ENCODE measurements at regions not wholly inside any gene's neighbourhood (a gene's known extent, or its start where the extent isn't known, plus 50 kb on each side); places are given as distances from the start of the nearest gene placed in this dataset.
A peak's percentile ranks its signal among the peaks of the same experiment; 100 is the strongest.

GRCh38 chr9:115373710-115374045 is 255.7 kb upstream of the TNC start:
- Histone ChIP-seq H3K23ac (ENCODE audit: low read length) (no peak overlapping the region), H4K8ac (ENCODE audit: low read depth, low read length) (no peak overlapping the region), H2AK5ac (ENCODE audit: low read length) (no peak overlapping the region), H4K5ac (ENCODE audit: low read length) (no peak overlapping the region), H3K79me2 (ENCODE audit: control insufficient read depth, insufficient read depth, low read length) (no peaks in the 10 kb centered on the region), H2BK5ac (ENCODE audit: low read length) (no peak overlapping the region), H3K4me2 (ENCODE audit: low read length) (no peak overlapping the region), H3K4me1 (ENCODE audit: control insufficient read depth, low read depth, low read length) (peaks cover 2% of the 10 kb centered on the region), H3K36me3 (ENCODE audit: control insufficient read depth, insufficient read depth, low read length) (no peaks in the 10 kb centered on the region), H2BK120ac (ENCODE audit: low read depth, low read length) (no peak overlapping the region), H3K4ac (ENCODE audit: low read depth, low read length) (no peak overlapping the region), H2BK15ac (replicated peaks; ENCODE audit: low read depth) (no peak overlapping the region), H3K27ac (ENCODE audit: low read depth, low read length) (no peak overlapping the region), H3K9ac (ENCODE audit: low read length) (no peak overlapping the region), H3K56ac (ENCODE audit: low read length) (no peak overlapping the region), H3K79me1 (ENCODE audit: low read length) (no peaks in the 10 kb centered on the region), H3K18ac (ENCODE audit: low read length) (no peak overlapping the region), H3K27me3 (ENCODE audit: insufficient read depth, low read length, poor library complexity) (no peaks in the 10 kb centered on the region), H3K4me3 (ENCODE audit: low read length) (no peak overlapping the region)
- no peak for DNase-seq

GRCh38 chr9:115374724-115375268 is 256.8 kb upstream of the TNC start:
- no CpG with 5 or more reads among the region's 4 CpGs for WGBS (ENCODE audit: extremely low coverage, insufficient coverage, low lambda C conversion rate)

GRCh38 chr9:115378241-115378640 is 260.3 kb upstream of the TNC start:
- H3K4me1 ChIP-seq (ENCODE audit: control insufficient read depth, low read depth, low read length) = peaks cover 2% of the 10 kb centered on the region

More at GRCh38 chr9:115374724-115375268, 256.8 kb upstream of the TNC start:
- Histone ChIP-seq H3K79me1 (ENCODE audit: low read length) (no peaks in the 10 kb centered on the region), H3K4ac (ENCODE audit: low read depth, low read length) (no peak overlapping the region), H3K56ac (ENCODE audit: low read length) (no peak overlapping the region), H3K36me3 (ENCODE audit: control insufficient read depth, insufficient read depth, low read length) (no peaks in the 10 kb centered on the region), H4K5ac (ENCODE audit: low read length) (no peak overlapping the region), H2BK5ac (ENCODE audit: low read length) (no peak overlapping the region), H3K4me2 (ENCODE audit: low read length) (no peak overlapping the region), H4K8ac (ENCODE audit: low read depth, low read length) (no peak overlapping the region), H3K27ac (ENCODE audit: low read depth, low read length) (no peak overlapping the region), H3K4me3 (ENCODE audit: low read length) (no peak overlapping the region), H3K23ac (ENCODE audit: low read length) (no peak overlapping the region), H3K4me1 (ENCODE audit: control insufficient read depth, low read depth, low read length) (peaks cover 2% of the 10 kb centered on the region), H3K18ac (ENCODE audit: low read length) (peak overlapping the region; percentile 30), H3K79me2 (ENCODE audit: control insufficient read depth, insufficient read depth, low read length) (no peaks in the 10 kb centered on the region), H3K27me3 (ENCODE audit: insufficient read depth, low read length, poor library complexity) (no peaks in the 10 kb centered on the region), H3K9ac (ENCODE audit: low read length) (no peak overlapping the region), H2BK15ac (replicated peaks; ENCODE audit: low read depth) (no peak overlapping the region), H2AK5ac (ENCODE audit: low read length) (no peak overlapping the region), H2BK120ac (ENCODE audit: low read depth, low read length) (no peak overlapping the region)
- no peak for DNase-seq

GRCh38 chr9:115378758-115379157 is 260.8 kb upstream of the TNC start:
- Histone ChIP-seq H3K36me3 (ENCODE audit: control insufficient read depth, insufficient read depth, low read length) (no peaks in the 10 kb centered on the region), H3K79me2 (ENCODE audit: control insufficient read depth, insufficient read depth, low read length) (no peaks in the 10 kb centered on the region), H3K27me3 (ENCODE audit: insufficient read depth, low read length, poor library complexity) (no peaks in the 10 kb centered on the region), H2BK15ac (replicated peaks; ENCODE audit: low read depth) (no peak overlapping the region), H3K79me1 (ENCODE audit: low read length) (no peaks in the 10 kb centered on the region), H3K4ac (ENCODE audit: low read depth, low read length) (no peak overlapping the region), H2BK120ac (ENCODE audit: low read depth, low read length) (no peak overlapping the region), H3K56ac (ENCODE audit: low read length) (no peak overlapping the region), H3K4me2 (ENCODE audit: low read length) (no peak overlapping the region), H3K23ac (ENCODE audit: low read length) (no peak overlapping the region), H2AK5ac (ENCODE audit: low read length) (no peak overlapping the region), H4K5ac (ENCODE audit: low read length) (no peak overlapping the region), H3K27ac (ENCODE audit: low read depth, low read length) (no peak overlapping the region), H3K4me1 (ENCODE audit: control insufficient read depth, low read depth, low read length) (peaks cover 2% of the 10 kb centered on the region), H2BK5ac (ENCODE audit: low read length) (no peak overlapping the region), H3K9ac (ENCODE audit: low read length) (no peak overlapping the region), H3K18ac (ENCODE audit: low read length) (no peak overlapping the region), H3K4me3 (ENCODE audit: low read length) (no peak overlapping the region), H4K8ac (ENCODE audit: low read depth, low read length) (no peak overlapping the region)
- DNase-seq = no peak

More at GRCh38 chr9:115378241-115378640, 260.3 kb upstream of the TNC start:
- Histone ChIP-seq H2BK5ac (ENCODE audit: low read length) (no peak overlapping the region), H3K36me3 (ENCODE audit: control insufficient read depth, insufficient read depth, low read length) (no peaks in the 10 kb centered on the region), H3K4ac (ENCODE audit: low read depth, low read length) (no peak overlapping the region), H4K5ac (ENCODE audit: low read length) (no peak overlapping the region), H3K9ac (ENCODE audit: low read length) (no peak overlapping the region), H3K56ac (ENCODE audit: low read length) (no peak overlapping the region), H3K18ac (ENCODE audit: low read length) (no peak overlapping the region), H3K27ac (ENCODE audit: low read depth, low read length) (no peak overlapping the region), H3K4me3 (ENCODE audit: low read length) (no peak overlapping the region), H3K79me1 (ENCODE audit: low read length) (no peaks in the 10 kb centered on the region), H3K23ac (ENCODE audit: low read length) (no peak overlapping the region), H3K79me2 (ENCODE audit: control insufficient read depth, insufficient read depth, low read length) (no peaks in the 10 kb centered on the region), H4K8ac (ENCODE audit: low read depth, low read length) (no peak overlapping the region), H2AK5ac (ENCODE audit: low read length) (no peak overlapping the region), H2BK15ac (replicated peaks; ENCODE audit: low read depth) (no peak overlapping the region), H2BK120ac (ENCODE audit: low read depth, low read length) (no peak overlapping the region), H3K27me3 (ENCODE audit: insufficient read depth, low read length, poor library complexity) (no peaks in the 10 kb centered on the region), H3K4me2 (ENCODE audit: low read length) (no peak overlapping the region)
- no peak for DNase-seq
- no CpG with 5 or more reads among the region's 3 CpGs for WGBS (ENCODE audit: extremely low coverage, insufficient coverage, low lambda C conversion rate)

- no CpG with 5 or more reads among the region's 3 CpGs for WGBS (ENCODE audit: extremely low coverage, insufficient coverage, low lambda C conversion rate)
- Histone ChIP-seq H3K4ac (ENCODE audit: low read depth, low read length) (no peak overlapping the region), H4K8ac (ENCODE audit: low read depth, low read length) (no peak overlapping the region), H3K4me2 (ENCODE audit: low read length) (no peak overlapping the region), H4K5ac (ENCODE audit: low read length) (no peak overlapping the region), H3K9ac (ENCODE audit: low read length) (no peak overlapping the region), H3K27ac (ENCODE audit: low read depth, low read length) (no peak overlapping the region), H2BK15ac (replicated peaks; ENCODE audit: low read depth) (no peak overlapping the region), H3K79me2 (ENCODE audit: control insufficient read depth, insufficient read depth, low read length) (no peaks in the 10 kb centered on the region), H3K18ac (ENCODE audit: low read length) (no peak overlapping the region), H2AK5ac (ENCODE audit: low read length) (no peak overlapping the region), H3K56ac (ENCODE audit: low read length) (no peak overlapping the region), H2BK120ac (ENCODE audit: low read depth, low read length) (no peak overlapping the region), H3K23ac (ENCODE audit: low read length) (no peak overlapping the region), H2BK5ac (ENCODE audit: low read length) (no peak overlapping the region), H3K4me1 (ENCODE audit: control insufficient read depth, low read depth, low read length) (peaks cover 2% of the 10 kb centered on the region), H3K27me3 (ENCODE audit: insufficient read depth, low read length, poor library complexity) (no peaks in the 10 kb centered on the region), H3K4me3 (ENCODE audit: low read length) (no peak overlapping the region), H3K36me3 (ENCODE audit: control insufficient read depth, insufficient read depth, low read length) (no peaks in the 10 kb centered on the region), H3K79me1 (ENCODE audit: low read length) (no peaks in the 10 kb centered on the region)
- DNase-seq = no peak
Measured at GRCh38 chr9:115379719-115380118, 261.8 kb upstream of the TNC start.

GRCh38 chr9:115382865-115383264 is 264.9 kb upstream of the TNC start:
- Histone ChIP-seq H3K27me3 (ENCODE audit: insufficient read depth, low read length, poor library complexity) (no peaks in the 10 kb centered on the region), H3K18ac (ENCODE audit: low read length) (no peak overlapping the region), H3K23ac (ENCODE audit: low read length) (no peak overlapping the region), H3K36me3 (ENCODE audit: control insufficient read depth, insufficient read depth, low read length) (no peaks in the 10 kb centered on the region), H3K4me1 (ENCODE audit: control insufficient read depth, low read depth, low read length) (no peaks in the 10 kb centered on the region), H4K8ac (ENCODE audit: low read depth, low read length) (no peak overlapping the region), H3K4me2 (ENCODE audit: low read length) (no peak overlapping the region), H3K4ac (ENCODE audit: low read depth, low read length) (no peak overlapping the region), H3K56ac (ENCODE audit: low read length) (no peak overlapping the region), H3K9ac (ENCODE audit: low read length) (no peak overlapping the region), H3K4me3 (ENCODE audit: low read length) (no peak overlapping the region), H3K27ac (ENCODE audit: low read depth, low read length) (no peak overlapping the region), H3K79me2 (ENCODE audit: control insufficient read depth, insufficient read depth, low read length) (no peaks in the 10 kb centered on the region), H2BK120ac (ENCODE audit: low read depth, low read length) (no peak overlapping the region), H2BK5ac (ENCODE audit: low read length) (no peak overlapping the region), H4K5ac (ENCODE audit: low read length) (no peak overlapping the region), H2BK15ac (replicated peaks; ENCODE audit: low read depth) (no peak overlapping the region), H2AK5ac (ENCODE audit: low read length) (no peak overlapping the region), H3K79me1 (ENCODE audit: low read length) (no peaks in the 10 kb centered on the region)
- no peak for DNase-seq
- WGBS (ENCODE audit: extremely low coverage, insufficient coverage, low lambda C conversion rate) = no CpG with 5 or more reads among the region's 2 CpGs
